Muscle of leg (tissue), 3 donors: ENCODE measurements at regions not wholly inside any gene's neighbourhood (a gene's known extent, or its start where the extent isn't known, plus 50 kb on each side); places are given as distances from the start of the nearest gene placed in this dataset.
A peak's percentile ranks its signal among the peaks of the same experiment; 100 is the strongest.

ENCODE experiments used
- DNase-seq: peaks from one replicate; pipeline ENCODE4 v3.0.0; 2013
- H3K27ac ChIP-seq: one replicate; pipeline ENCODE4 v1.5.1; 2013; ENCODE audit warnings: mild to moderate bottlenecking, low read length, control low read depth
- H3K27me3 ChIP-seq: one replicate; pipeline ENCODE4 v1.6.1; 2013; ENCODE audit warnings: low read length; ENCODE audit not compliant: control insufficient read depth, insufficient read depth
- H3K36me3 ChIP-seq: one replicate; pipeline ENCODE4 v1.6.1; 2013; ENCODE audit warnings: low read length; ENCODE audit not compliant: control insufficient read depth, insufficient read depth
- H3K4me1 ChIP-seq: one replicate; pipeline ENCODE4 v1.6.1; 2013; ENCODE audit warnings: low read length; ENCODE audit not compliant: control insufficient read depth, insufficient read depth
- H3K4me3 ChIP-seq: one replicate; pipeline ENCODE4 v1.5.1; 2013; ENCODE audit warnings: low read length, control low read depth
- H3K9me3 ChIP-seq: replicated peaks from 2 replicates; pipeline ENCODE4 v1.6.1; 2013; ENCODE audit warnings: low read depth, low read length; ENCODE audit not compliant: control insufficient read depth
- WGBS: methylation state at CpG from one replicate; pipeline ENCODE4 v1.1.5; 2013; ENCODE audit warnings: missing lambda C conversion rate; ENCODE audit not compliant: insufficient coverage; 5-methylcytosine and 5-hydroxymethylcytosine counted together

DNA sequence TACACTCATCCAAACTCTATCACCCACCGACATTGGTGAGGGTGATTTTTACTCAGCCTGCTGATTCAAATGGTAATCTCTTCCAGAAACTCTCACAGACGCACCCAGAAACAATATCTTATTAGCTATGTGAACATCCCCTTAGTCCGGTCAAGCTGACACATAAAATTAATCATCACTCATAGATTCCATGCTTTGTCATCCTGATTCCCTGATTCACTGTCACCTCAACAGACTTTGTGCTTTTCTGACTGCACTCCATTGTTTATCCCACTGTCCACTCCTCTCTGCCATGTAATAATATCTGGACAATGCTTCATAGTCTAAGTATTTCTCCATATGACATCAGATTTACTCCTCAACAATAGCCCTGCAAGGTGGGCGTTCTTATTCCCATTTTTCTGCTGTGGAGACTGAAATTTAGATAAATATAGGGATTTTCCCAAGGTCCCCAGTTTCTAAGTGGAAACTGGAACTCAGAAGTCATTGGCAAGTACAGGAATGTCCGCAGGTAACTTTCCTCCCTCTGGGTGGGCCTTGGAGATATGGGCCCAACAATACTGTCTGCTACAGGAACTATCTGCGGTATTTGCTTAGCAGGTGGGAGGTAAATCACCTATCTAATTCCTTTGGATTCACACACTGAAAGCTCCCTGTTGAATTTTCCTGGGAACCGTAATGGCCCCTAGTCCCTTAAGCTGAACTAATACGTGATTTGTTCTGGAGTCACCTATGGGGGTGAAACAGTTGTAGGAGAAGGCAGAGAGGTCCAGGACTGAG, 228.6 kb upstream of the BCOR start:
- DNase-seq: no peak

DNA sequence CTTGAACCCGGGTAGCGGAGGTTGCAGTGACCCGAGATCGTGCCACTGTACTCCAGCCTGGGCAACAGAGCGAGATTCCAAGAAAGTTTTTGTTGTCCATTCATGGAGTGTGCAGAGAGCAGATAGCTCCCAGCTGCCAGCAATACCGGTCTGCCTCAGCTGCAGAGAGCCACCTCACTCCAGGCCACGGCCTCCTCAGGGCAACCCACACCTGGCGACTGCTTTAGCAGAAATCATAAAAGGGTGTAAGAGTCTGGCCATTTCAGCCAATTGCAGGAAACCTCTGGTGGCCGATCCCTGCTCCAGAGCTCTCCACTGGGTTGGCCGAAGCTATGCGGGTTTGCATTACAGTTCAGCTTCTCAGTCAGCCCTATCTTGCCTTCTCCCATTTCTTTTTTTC, 227.4 kb upstream of the BCOR start:
- 80% methylated on average over 10 of the region's 11 CpGs for WGBS
- no peaks in the 10 kb centered on the region for H3K36me3 ChIP-seq
- peaks cover 16% of the 10 kb centered on the region for H3K27me3 ChIP-seq
- H3K4me3 ChIP-seq: no peak overlapping the region
- no peaks in the 10 kb centered on the region for H3K9me3 ChIP-seq
- H3K27ac ChIP-seq: no peak overlapping the region
- DNase-seq: no peak
- no peaks in the 10 kb centered on the region for H3K4me1 ChIP-seq

More for the DNA sequence above, 228.6 kb upstream of the BCOR start:
- Histone ChIP-seq H3K9me3 (no peaks in the 10 kb centered on the region), H3K27me3 (peaks cover 17% of the 10 kb centered on the region), H3K4me1 (no peaks in the 10 kb centered on the region), H3K4me3 (no peak overlapping the region), H3K36me3 (no peaks in the 10 kb centered on the region), H3K27ac (no peak overlapping the region)
- WGBS: 87% methylated on average over 5 of the region's 8 CpGs

DNA sequence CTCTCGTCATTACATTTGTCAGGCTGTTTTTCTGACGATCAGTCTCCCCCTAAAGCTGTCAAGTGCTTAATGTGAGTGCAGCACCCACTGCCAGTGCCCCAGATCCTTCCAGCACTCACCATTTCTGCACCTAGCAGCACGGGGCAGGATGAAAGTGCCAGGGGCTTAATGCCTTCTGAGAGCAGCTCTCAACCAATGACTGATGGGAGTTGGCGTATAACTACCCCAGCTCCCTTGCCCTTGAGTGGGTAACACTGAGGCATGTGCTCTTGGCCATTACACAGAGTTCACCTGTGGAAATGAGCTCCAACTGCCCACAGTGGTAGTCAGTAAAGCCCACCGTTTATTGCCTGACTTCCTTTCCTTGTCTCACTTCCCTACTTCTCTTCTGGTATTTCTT, 226.2 kb upstream of the BCOR start:
- WGBS: 90% methylated on average over 2 of the region's 5 CpGs
- Histone ChIP-seq H3K4me1 (no peaks in the 10 kb centered on the region), H3K4me3 (no peak overlapping the region), H3K36me3 (no peaks in the 10 kb centered on the region), H3K27me3 (peaks cover 16% of the 10 kb centered on the region), H3K27ac (no peak overlapping the region), H3K9me3 (no peaks in the 10 kb centered on the region)
- no peak for DNase-seq

DNA sequence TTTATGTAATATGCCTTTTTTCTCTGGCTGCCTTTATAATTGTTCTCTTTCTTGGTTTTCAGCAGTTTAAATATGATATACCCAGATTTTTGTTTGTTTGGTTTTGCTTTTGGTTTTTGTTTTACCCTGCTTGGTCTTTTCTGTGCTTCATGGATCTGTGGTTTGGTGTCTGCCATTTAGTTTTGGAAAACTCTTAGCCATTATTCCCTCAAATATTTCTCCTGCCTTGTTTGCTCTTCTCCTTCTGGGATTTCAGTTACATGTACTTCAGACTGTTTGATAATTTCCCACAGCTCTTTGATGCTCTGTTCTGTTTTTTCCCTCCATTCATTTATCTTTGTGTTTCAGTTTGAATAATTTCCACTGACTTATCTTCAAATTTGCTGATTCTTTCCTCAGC, 223.1 kb upstream of the BCOR start:
- Histone ChIP-seq H3K36me3 (no peaks in the 10 kb centered on the region), H3K9me3 (peaks cover 2% of the 10 kb centered on the region), H3K4me1 (no peaks in the 10 kb centered on the region), H3K4me3 (no peak overlapping the region), H3K27me3 (peaks cover 9% of the 10 kb centered on the region), H3K27ac (no peak overlapping the region)
- DNase-seq: no peak

DNA sequence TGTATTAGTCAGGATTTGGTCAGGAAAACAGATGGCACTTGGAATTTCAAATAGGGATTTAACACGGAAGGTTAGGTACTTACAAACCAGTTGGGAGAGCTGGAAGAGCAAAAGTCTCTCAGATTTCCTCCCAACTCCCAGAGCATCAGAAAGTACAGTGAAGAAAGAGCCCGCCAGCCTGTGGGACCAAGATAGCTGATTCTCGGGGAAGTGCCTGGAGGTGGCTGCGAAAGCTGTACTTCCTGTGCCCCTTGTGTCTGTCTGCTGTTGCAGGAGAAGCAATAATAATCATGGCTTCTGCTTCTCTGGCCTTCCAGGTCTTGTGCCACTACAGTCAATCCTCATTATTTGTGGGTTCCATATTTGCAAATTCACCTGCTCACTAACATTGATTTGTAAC, 221.0 kb upstream of the BCOR start:
- Histone ChIP-seq H3K36me3 (no peaks in the 10 kb centered on the region), H3K4me3 (no peak overlapping the region), H3K27ac (no peak overlapping the region), H3K27me3 (peaks cover 9% of the 10 kb centered on the region), H3K9me3 (peaks cover 2% of the 10 kb centered on the region), H3K4me1 (no peaks in the 10 kb centered on the region)
- WGBS: 47% methylated on average over 3 of the region's 4 CpGs
- no peak for DNase-seq

DNA sequence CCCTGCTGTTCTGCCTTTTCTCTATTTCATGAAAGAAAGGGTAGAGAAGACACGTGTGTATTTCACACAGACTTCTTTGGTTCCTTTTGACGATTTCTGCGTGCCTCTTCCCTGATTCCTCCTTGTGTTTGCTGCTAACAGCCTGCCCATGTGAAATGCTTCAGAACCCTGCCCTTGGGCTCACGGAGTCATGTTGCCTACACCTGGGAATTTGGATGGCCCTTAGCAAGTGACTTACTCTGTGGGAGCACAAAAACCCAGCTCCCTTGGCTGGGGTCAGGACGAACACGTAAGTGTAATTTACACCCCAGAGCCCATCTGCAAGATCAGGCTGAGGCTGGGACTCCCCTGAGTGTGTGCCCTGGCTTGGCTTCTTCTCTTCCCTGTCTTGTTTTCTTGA, 220.3 kb upstream of the BCOR start:
- Histone ChIP-seq H3K4me1 (no peaks in the 10 kb centered on the region), H3K9me3 (peaks cover 2% of the 10 kb centered on the region)

DNA sequence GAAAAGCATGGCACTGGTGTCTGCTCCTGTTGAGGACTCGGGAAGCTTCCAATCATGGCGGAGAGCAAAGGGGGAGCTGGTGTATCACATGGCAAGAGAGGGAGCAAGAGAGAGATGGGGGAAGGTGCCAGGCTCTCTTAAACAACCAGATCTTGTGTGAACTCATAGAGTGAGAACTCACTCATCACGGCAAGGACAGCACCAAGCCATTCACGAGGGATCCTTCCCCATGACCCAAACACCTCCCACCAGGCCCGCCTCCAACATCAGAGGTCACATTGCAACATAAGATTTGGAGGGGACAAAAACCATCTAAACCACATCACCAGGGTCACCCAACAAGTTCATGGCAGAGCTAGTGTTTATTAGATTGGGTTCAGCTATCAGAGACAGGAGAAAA, 218.7 kb upstream of the BCOR start:
- Histone ChIP-seq H3K4me3 (no peak overlapping the region), H3K36me3 (no peaks in the 10 kb centered on the region), H3K27me3 (peaks cover 14% of the 10 kb centered on the region), H3K9me3 (peaks cover 2% of the 10 kb centered on the region), H3K27ac (no peak overlapping the region), H3K4me1 (no peaks in the 10 kb centered on the region)
- DNase-seq: no peak
- 90% methylated on average over 2 of the region's 5 CpGs for WGBS

More for the DNA sequence above, 220.3 kb upstream of the BCOR start:
- H3K36me3 ChIP-seq: no peaks in the 10 kb centered on the region
- H3K27ac ChIP-seq: no peak overlapping the region
- DNase-seq: no peak
- 61% methylated on average over 6 of the region's 6 CpGs for WGBS
- H3K4me3 ChIP-seq: no peak overlapping the region
- H3K27me3 ChIP-seq: peaks cover 9% of the 10 kb centered on the region

DNA sequence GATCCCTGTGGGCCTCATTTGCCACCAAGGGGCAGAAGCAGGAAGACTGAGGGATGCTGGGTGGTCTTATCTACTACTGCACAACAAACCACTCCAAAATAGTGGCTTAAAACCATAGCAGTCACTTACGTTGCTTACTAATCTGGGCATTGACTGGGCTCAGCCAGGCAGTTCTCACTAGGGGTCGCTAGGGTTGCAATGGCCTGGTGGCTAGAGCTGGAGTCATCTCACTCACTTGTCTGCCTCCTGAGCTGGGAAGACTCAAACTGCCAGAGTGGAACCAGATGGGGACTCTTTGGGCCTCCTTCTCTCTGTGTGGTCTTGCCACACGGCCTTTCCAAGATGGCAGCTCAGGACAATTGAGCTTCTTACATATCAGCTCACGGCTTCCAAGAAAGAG, 216.3 kb upstream of the BCOR start:
- peaks cover 2% of the 10 kb centered on the region for H3K4me1 ChIP-seq
- H3K4me3 ChIP-seq: no peak overlapping the region
- WGBS: 38% methylated on average over 3 of the region's 4 CpGs

DNA sequence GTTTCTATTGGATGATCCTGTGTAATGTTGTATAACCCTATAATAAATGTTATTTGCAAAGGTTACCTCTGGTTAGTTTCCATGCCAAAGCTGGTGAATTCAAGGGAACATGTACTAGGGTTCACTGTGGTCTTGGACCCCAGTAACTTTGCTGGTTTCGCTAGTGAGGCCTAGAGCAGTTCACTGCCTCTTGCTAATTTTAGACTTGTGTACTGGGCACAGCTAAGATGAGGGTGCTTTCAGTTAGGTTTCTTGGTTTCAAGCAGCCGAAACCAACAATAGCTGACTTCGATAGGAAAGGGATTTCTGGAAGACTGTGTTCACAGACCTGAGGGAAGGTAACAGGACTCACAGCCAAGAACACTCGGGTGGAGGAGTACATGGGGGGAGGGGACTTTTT, 215.5 kb upstream of the BCOR start:
- Histone ChIP-seq H3K27ac (no peak overlapping the region), H3K9me3 (peaks cover 2% of the 10 kb centered on the region), H3K4me3 (no peak overlapping the region), H3K36me3 (no peaks in the 10 kb centered on the region), H3K27me3 (peaks cover 20% of the 10 kb centered on the region), H3K4me1 (peaks cover 2% of the 10 kb centered on the region)
- 63% methylated on average over 3 of the region's 4 CpGs for WGBS
- DNase-seq: no peak

More for the DNA sequence above, 216.3 kb upstream of the BCOR start:
- no peak for DNase-seq
- H3K27ac ChIP-seq: no peak overlapping the region
- peaks cover 16% of the 10 kb centered on the region for H3K27me3 ChIP-seq
- peaks cover 2% of the 10 kb centered on the region for H3K9me3 ChIP-seq
- H3K36me3 ChIP-seq: no peaks in the 10 kb centered on the region

DNA sequence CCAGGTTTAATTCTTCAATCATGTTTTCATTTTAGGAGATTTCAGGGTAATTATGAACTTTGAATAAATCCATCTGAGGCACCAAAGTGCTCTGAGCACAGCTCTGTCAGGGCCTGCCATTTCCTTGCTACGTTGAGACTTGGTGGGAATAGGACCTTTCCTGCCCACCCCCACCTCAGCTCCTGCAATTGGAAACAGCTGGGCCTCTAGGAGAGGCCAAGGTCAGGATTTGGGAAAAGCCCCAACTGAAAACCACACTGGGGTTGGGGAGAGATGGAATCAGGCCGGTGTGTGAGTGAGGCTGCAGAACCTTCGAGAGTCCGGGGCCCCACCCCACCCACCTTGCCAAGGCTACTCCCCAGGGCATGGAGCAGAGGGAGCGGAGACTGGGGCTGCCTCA, 212.7 kb upstream of the BCOR start:
- Histone ChIP-seq H3K4me1 (peaks cover 2% of the 10 kb centered on the region), H3K27me3 (peaks cover 35% of the 10 kb centered on the region), H3K4me3 (no peak overlapping the region), H3K36me3 (no peaks in the 10 kb centered on the region), H3K27ac (no peak overlapping the region), H3K9me3 (peaks cover 5% of the 10 kb centered on the region)
- WGBS: no CpG with 5 or more reads among the region's 5 CpGs
- DNase-seq: peak; percentile 43

DNA sequence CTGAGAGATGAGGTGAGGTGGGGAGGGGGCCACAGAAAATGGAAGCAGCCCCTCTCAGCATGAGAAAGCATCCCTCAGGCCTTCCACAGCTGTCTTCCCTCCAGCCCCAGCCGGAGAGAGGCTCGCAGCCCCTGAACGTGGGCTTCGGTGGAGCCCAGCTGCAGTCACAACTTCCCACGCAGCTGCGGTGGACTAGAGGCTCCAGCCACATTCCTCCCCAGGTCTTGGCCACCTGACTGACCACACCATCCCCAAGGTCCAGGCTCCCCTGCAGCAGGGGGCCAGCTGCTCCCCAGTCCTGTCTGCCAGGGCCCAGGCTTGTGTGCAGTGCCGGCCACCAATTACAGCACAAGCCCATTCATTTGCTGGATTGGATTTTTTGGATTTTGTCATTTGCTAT, 212.3 kb upstream of the BCOR start:
- 50% methylated on average over 2 of the region's 7 CpGs for WGBS
- no peaks in the 10 kb centered on the region for H3K36me3 ChIP-seq
- peaks cover 2% of the 10 kb centered on the region for H3K4me1 ChIP-seq
- H3K4me3 ChIP-seq: no peak overlapping the region
- peak; percentile 86 for DNase-seq
- H3K9me3 ChIP-seq: peaks cover 5% of the 10 kb centered on the region
- peaks cover 35% of the 10 kb centered on the region for H3K27me3 ChIP-seq
- no peak overlapping the region for H3K27ac ChIP-seq
